ENCODE measurements at regions not wholly inside any gene's neighbourhood (a gene's known extent, or its start where the extent isn't known, plus 50 kb on each side); places are given as distances from the start of the nearest gene placed in this dataset.

GRCh38 chr2:224173933-224174332 is 134.8 kb upstream of the SERPINE2 start (continued):
- TF ChIP-seq ZNF462 (CRISPR knock-in tag; IDR thresholded peaks at IDR 0.05) (no peak), CREB1 (CRISPR knock-in tag; IDR thresholded peaks at IDR 0.05; ENCODE audit: low read depth) (no peak), REST (IDR thresholded peaks at IDR 0.05; ENCODE audit: unreplicated experiment) (no peak), NANOG (IDR thresholded peaks at IDR 0.05; ENCODE audit: borderline replicate concordance) (no peak), ZNF114 (CRISPR knock-in tag; IDR thresholded peaks at IDR 0.05) (no peak), ETS1 (IDR thresholded peaks at IDR 0.05) (no peak)
